ENCODE measurements at regions not wholly inside any gene's neighbourhood (a gene's known extent, or its start where the extent isn't known, plus 50 kb on each side); places are given as distances from the start of the nearest gene placed in this dataset.

GRCh38 chr15:72965671-72966070 lies 86.6 kb upstream of the NEO1 start:
- DNase-seq: no peak

GRCh38 chr15:72964542-72964941 lies 87.7 kb upstream of the NEO1 start:
- DNase-seq: no peak

GRCh38 chr15:72964135-72964534 lies 88.1 kb upstream of the NEO1 start:
- DNase-seq: no peak

GRCh38 chr15:72962054-72962702 lies 90.1 kb upstream of the NEO1 start:
- DNase-seq: no peak

- no peak for DNase-seq
Measured at GRCh38 chr15:72961346-72961745, 90.9 kb upstream of the NEO1 start.

GRCh38 chr15:72958634-72959033 lies 93.6 kb upstream of the NEO1 start:
- DNase-seq: no peak

- DNase-seq: no peak
Measured at GRCh38 chr15:72953306-72953705, 99.0 kb upstream of the NEO1 start.

GRCh38 chr15:72952151-72952550 lies 100.1 kb upstream of the NEO1 start:
- no peak for DNase-seq

- no peak for DNase-seq
Measured at GRCh38 chr15:72948662-72949061, 103.6 kb upstream of the NEO1 start.

- DNase-seq: no peak
Measured at GRCh38 chr15:72947709-72948108, 104.6 kb upstream of the NEO1 start.

GRCh38 chr15:72944565-72944964 lies 107.7 kb upstream of the NEO1 start:
- DNase-seq: no peak

- no peak for DNase-seq
Measured at GRCh38 chr15:72940229-72940622, 112.0 kb upstream of the NEO1 start.

GRCh38 chr15:72939514-72940228 lies 112.6 kb upstream of the NEO1 start:
- no peak for DNase-seq

GRCh38 chr15:72936691-72937679 lies 115.3 kb upstream of the NEO1 start:
- no peak for DNase-seq

- DNase-seq: no peak
Measured at GRCh38 chr15:72936237-72936636, 116.0 kb upstream of the NEO1 start.

GRCh38 chr15:72935521-72935920 lies 116.7 kb upstream of the NEO1 start:
- no peak for DNase-seq

GRCh38 chr15:72934921-72935320 lies 117.3 kb upstream of the NEO1 start:
- DNase-seq: no peak

- no peak for DNase-seq
Measured at GRCh38 chr15:72933976-72934375, 118.3 kb upstream of the NEO1 start.

- no peak for DNase-seq
Measured at GRCh38 chr15:72932472-72932871, 119.8 kb upstream of the NEO1 start.

- DNase-seq: no peak
Measured at GRCh38 chr15:72927451-72927850, 124.8 kb upstream of the NEO1 start.

- DNase-seq: no peak
Measured at GRCh38 chr15:72925661-72926060, 126.6 kb upstream of the NEO1 start.

- DNase-seq: no peak
Measured at GRCh38 chr15:72923289-72923688, 129.0 kb upstream of the NEO1 start.

GRCh38 chr15:72920551-72920950 lies 131.7 kb upstream of the NEO1 start:
- DNase-seq: no peak
